H1 (cell line): ENCODE measurements at regions not wholly inside any gene's neighbourhood (a gene's known extent, or its start where the extent isn't known, plus 50 kb on each side); places are given as distances from the start of the nearest gene placed in this dataset.

Experiments
- CTCF ChIA-PET: fragments of 300-600 bp; sonication (Branson Sonifier 250); formaldehyde crosslinking; loops from one replicate; lab custom pipeline; 2021; ENCODE audit not compliant: partially characterized antibody; lab: Charles Lee
- POLR2A ChIA-PET: fragments of 300-600 bp; sonication (Branson Sonifier 250); formaldehyde crosslinking; loops from one replicate; lab custom pipeline; 2021; ENCODE audit warnings: inconsistent platforms; ENCODE audit not compliant: partially characterized antibody; lab: Charles Lee
- DNase-seq, 2 experiments: peaks; one replicate each; pipeline versions ENCODE4 v3.0.0 to v3.0.0-alpha.2; 2010 to 2022; ENCODE audit warnings: low spot score in 2 of 2, low read depth in 1 of 2, mixed read lengths in 1 of 2
- FAIRE-seq: peaks from 2 replicates; lab custom pipeline; 2011; peaks lifted over from hg19 to GRCh38; lab: Jason Lieb, UNC
- H2AFZ ChIP-seq: 2 replicates; pipeline ENCODE4 v1.8.1; 2012; ENCODE audit warnings: low read length, inconsistent platforms
- H2AK5ac ChIP-seq: 2 replicates; pipeline ENCODE4 v1.6.1; 2013; ENCODE audit warnings: low read depth, low read length
- H2BK120ac ChIP-seq: replicated peaks from 2 replicates; pipeline ENCODE3; 2013; ENCODE audit warnings: low read depth, low read length, inconsistent platforms
- H2BK12ac ChIP-seq: 2 replicates; pipeline ENCODE4 v1.6.1; 2013; ENCODE audit warnings: low read depth, low read length
- H2BK15ac ChIP-seq: 2 replicates; pipeline ENCODE4 v1.6.1; 2013; ENCODE audit warnings: low read length
- H2BK20ac ChIP-seq: 2 replicates; pipeline ENCODE4 v1.6.1; 2013; ENCODE audit warnings: low read length
- H2BK5ac ChIP-seq: 2 replicates; pipeline ENCODE4 v1.6.1; 2013; ENCODE audit warnings: low read depth, low read length
- H3K14ac ChIP-seq: 2 replicates; pipeline ENCODE4 v1.6.1; 2013; ENCODE audit warnings: inconsistent platforms; ENCODE audit not compliant: insufficient read length
- H3K18ac ChIP-seq: 2 replicates; pipeline ENCODE4 v1.6.1; 2013; ENCODE audit warnings: low read length; ENCODE audit errors: extremely low read depth
- H3K23ac ChIP-seq: 2 replicates; pipeline ENCODE4 v1.6.1; 2013; ENCODE audit warnings: inconsistent platforms; ENCODE audit not compliant: insufficient read length
- H3K23me2 ChIP-seq: 2 replicates; pipeline ENCODE4 v1.6.1; 2013; ENCODE audit warnings: low read depth, low read length
- H3K27ac ChIP-seq: 2 replicates; pipeline ENCODE4 v1.6.1; 2011; ENCODE audit warnings: low read depth, low read length, inconsistent platforms
- H3K27me3 ChIP-seq, 4 experiments: replicated peaks in 1 of 4; 1 replicate in 1 of 4; 2 replicates in 3 of 4; pipeline versions ENCODE4 v1.6.1 to v1.8.1; 2011 to 2013; ENCODE audit warnings: low read length in 3 of 4, mild to moderate bottlenecking in 3 of 4, inconsistent platforms in 2 of 4, mixed read lengths in 2 of 4, moderate library complexity in 1 of 4; ENCODE audit not compliant: control insufficient read depth in 3 of 4, insufficient read depth in 3 of 4; ENCODE audit errors: extremely low read depth in 1 of 4
- H3K36me3 ChIP-seq, 4 experiments: 2 replicates each; pipeline versions ENCODE4 v1.6.1 to v1.8.1; 2011 to 2013; ENCODE audit warnings: mild to moderate bottlenecking in 4 of 4, low read length in 3 of 4, moderate library complexity in 2 of 4, control low read depth in 1 of 4, inconsistent platforms in 1 of 4; ENCODE audit not compliant: insufficient read depth in 4 of 4, control insufficient read depth in 2 of 4
- H3K4ac ChIP-seq: replicated peaks from 2 replicates; pipeline ENCODE3; 2013; ENCODE audit warnings: low read length, low read depth, mixed read lengths, inconsistent platforms; ENCODE audit not compliant: insufficient read length
- H3K4me1 ChIP-seq, 4 experiments: replicated peaks in 1 of 4; 1 replicate in 1 of 4; 2 replicates in 3 of 4; pipeline versions ENCODE4 v1.6.1 to v1.8.1; 2011 to 2013; ENCODE audit warnings: low read length in 3 of 4, inconsistent platforms in 2 of 4, mixed read lengths in 1 of 4; ENCODE audit not compliant: insufficient read depth in 4 of 4, control insufficient read depth in 3 of 4
- H3K4me2 ChIP-seq, 2 experiments: 2 replicates each; pipeline versions ENCODE4 v1.6.1 to v1.8.1; 2011 to 2013; ENCODE audit warnings: low read depth in 2 of 2, low read length in 2 of 2, control low read depth in 1 of 2, inconsistent platforms in 1 of 2, mild to moderate bottlenecking in 1 of 2; ENCODE audit not compliant: insufficient read depth in 1 of 2
- H3K4me3 ChIP-seq, 4 experiments: fragments of 200-600, 300-600 bp in 1 of 4; sonication (generic), shearing (Covaris generic), sonication (Bioruptor Twin) in 1 of 4; 2 replicates each; pipeline versions ENCODE4 v1.5.1 to v1.8.1; 2011 to 2016; ENCODE audit warnings: low read length in 4 of 4, low read depth in 3 of 4, control low read depth in 2 of 4, inconsistent platforms in 2 of 4, mild to moderate bottlenecking in 2 of 4, mixed read lengths in 1 of 4, moderate library complexity in 1 of 4; ENCODE audit not compliant: insufficient read depth in 2 of 4; ENCODE audit errors: extremely low read depth in 1 of 4
- H3K56ac ChIP-seq: replicated peaks from 2 replicates; pipeline ENCODE3; 2013; ENCODE audit warnings: low read depth, mild to moderate bottlenecking, mixed read lengths, low read length, inconsistent platforms; ENCODE audit not compliant: insufficient read length
- H3K79me1 ChIP-seq: 2 replicates; pipeline ENCODE4 v1.6.1; 2013; ENCODE audit warnings: low read depth, low read length, control low read depth
- H3K79me2 ChIP-seq, 2 experiments: 2 replicates each; pipeline versions ENCODE4 v1.6.1 to v1.8.1; 2012 to 2013; ENCODE audit warnings: low read length in 2 of 2, mild to moderate bottlenecking in 2 of 2, inconsistent platforms in 1 of 2; ENCODE audit not compliant: insufficient read depth in 2 of 2, control insufficient read depth in 1 of 2
- H3K9ac ChIP-seq, 4 experiments: replicated peaks in 1 of 4; 1 replicate in 1 of 4; 2 replicates in 3 of 4; pipeline versions ENCODE4 v1.6.1 to v1.8.1; 2011 to 2013; ENCODE audit warnings: low read depth in 3 of 4, low read length in 3 of 4, control low read depth in 2 of 4, mild to moderate bottlenecking in 2 of 4, moderate library complexity in 2 of 4, inconsistent platforms in 1 of 4; ENCODE audit errors: extremely low read depth in 1 of 4
- H3K9me3 ChIP-seq, 2 experiments: 2 replicates each; pipeline versions ENCODE4 v1.6.1 to v1.8.1; 2012 to 2013; ENCODE audit warnings: mild to moderate bottlenecking in 2 of 2, moderate library complexity in 2 of 2, control low read depth in 1 of 2, inconsistent platforms in 1 of 2, low read depth in 1 of 2, low read length in 1 of 2, mixed read lengths in 1 of 2; ENCODE audit not compliant: insufficient read depth in 2 of 2
- H4K20me1 ChIP-seq, 2 experiments: replicated peaks in 1 of 2; 2 replicates each; pipeline versions ENCODE3 to v1.8.1; 2011 to 2013; ENCODE audit warnings: inconsistent platforms in 2 of 2, low read length in 2 of 2, mild to moderate bottlenecking in 1 of 2; ENCODE audit not compliant: insufficient read depth in 2 of 2, control insufficient read depth in 1 of 2
- H4K5ac ChIP-seq: 2 replicates; pipeline ENCODE4 v1.6.1; 2013; ENCODE audit warnings: low read length, low read depth, mixed read lengths, inconsistent platforms; ENCODE audit not compliant: insufficient read length
- H4K8ac ChIP-seq: 2 replicates; pipeline ENCODE4 v1.8.0; 2013; ENCODE audit warnings: mild to moderate bottlenecking, moderate library complexity, low read length, inconsistent platforms; ENCODE audit not compliant: insufficient read depth; ENCODE audit errors: extremely low read depth
- H4K91ac ChIP-seq: replicated peaks from 2 replicates; pipeline ENCODE3; 2013; ENCODE audit warnings: low read length, mixed read lengths, inconsistent platforms; ENCODE audit not compliant: insufficient read length
- BRCA1 ChIP-seq: IDR thresholded peaks from 2 replicates; pipeline ENCODE4 v1.6.1; 2012; ENCODE audit warnings: low read depth, low read length, improper control_type of control experiment
- CHD2 ChIP-seq: IDR thresholded peaks from 2 replicates; pipeline ENCODE4 v1.6.1; 2012; ENCODE audit warnings: low read length, improper control_type of control experiment
- E2F6 ChIP-seq: IDR thresholded peaks from 2 replicates; pipeline ENCODE4 v1.6.1; 2012; ENCODE audit warnings: inconsistent platforms
- JUND ChIP-seq: IDR thresholded peaks from 2 replicates; pipeline ENCODE4 v1.6.1; 2011; ENCODE audit warnings: mild to moderate bottlenecking, improper control_type of control experiment, low read length
- NRF1 ChIP-seq: IDR thresholded peaks from 2 replicates; pipeline ENCODE4 v1.6.1; 2011; ENCODE audit warnings: mild to moderate bottlenecking, low read depth, low read length, improper control_type of control experiment
- SIN3A ChIP-seq, 2 experiments: IDR thresholded peaks in 1 of 2; conservative IDR thresholded peaks in 1 of 2; 2 replicates each; pipeline ENCODE4 v1.6.1; 2011 to 2012; ENCODE audit warnings: low read length in 2 of 2, improper control_type of control experiment in 1 of 2, low read depth in 1 of 2, mild to moderate bottlenecking in 1 of 2
- SP4 ChIP-seq: IDR thresholded peaks from 2 replicates; pipeline ENCODE4 v1.6.1; 2012; ENCODE audit warnings: low read length, inconsistent platforms
- ZNF274 ChIP-seq: IDR thresholded peaks from 2 replicates; pipeline ENCODE4 v1.7.0; 2012; ENCODE audit warnings: low read length, borderline replicate concordance; ENCODE audit errors: extremely low read depth
- WGBS, 2 experiments: shearing (Covaris generic) in 1 of 2; methylation state at CpG; one replicate each; pipeline versions ENCODE4 v1.1.6 to v1.1.7; 2013 to 2015; ENCODE audit warnings: low lambda C conversion rate in 2 of 2, mixed read lengths in 2 of 2, inconsistent platforms in 1 of 2, low coverage in 1 of 2, missing lambda C conversion rate in 1 of 2; ENCODE audit not compliant: insufficient replicate concordance in 2 of 2, insufficient coverage in 1 of 2, insufficient read length in 1 of 2; ENCODE audit errors: extremely low coverage in 1 of 2, missing lambda C conversion rate in 1 of 2; 5-methylcytosine and 5-hydroxymethylcytosine counted together
- TF ChIP-seq, protein P1 (sequence below): IDR thresholded peaks from 2 replicates; pipeline ENCODE4 v1.6.1; 2012; ENCODE audit warnings: low read length, inconsistent platforms

- FAIRE-seq (no peak), DNase-seq (no peak)
- TF ChIP-seq SP4 (no peak), BRCA1 (no peak), SIN3A (conservative IDR thresholded peaks at IDR 0.05 in 1 of 2, IDR thresholded peaks at IDR 0.05 in 1 of 2; ENCODE audit: low read depth in 1 of 2, low read length in 2 of 2) (no peak), JUND (no peak), ZNF274 (no peak), NRF1 (no peak), CHD2 (no peak), E2F6 (no peak)
- TF ChIP-seq, protein P1, sequence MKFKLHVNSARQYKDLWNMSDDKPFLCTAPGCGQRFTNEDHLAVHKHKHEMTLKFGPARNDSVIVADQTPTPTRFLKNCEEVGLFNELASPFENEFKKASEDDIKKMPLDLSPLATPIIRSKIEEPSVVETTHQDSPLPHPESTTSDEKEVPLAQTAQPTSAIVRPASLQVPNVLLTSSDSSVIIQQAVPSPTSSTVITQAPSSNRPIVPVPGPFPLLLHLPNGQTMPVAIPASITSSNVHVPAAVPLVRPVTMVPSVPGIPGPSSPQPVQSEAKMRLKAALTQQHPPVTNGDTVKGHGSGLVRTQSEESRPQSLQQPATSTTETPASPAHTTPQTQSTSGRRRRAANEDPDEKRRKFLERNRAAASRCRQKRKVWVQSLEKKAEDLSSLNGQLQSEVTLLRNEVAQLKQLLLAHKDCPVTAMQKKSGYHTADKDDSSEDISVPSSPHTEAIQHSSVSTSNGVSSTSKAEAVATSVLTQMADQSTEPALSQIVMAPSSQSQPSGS: no peak
- no peaks in the 10 kb centered on the region for H3K36me3 ChIP-seq
- H3K23ac ChIP-seq: no peak overlapping the region
- no peak overlapping the region for H4K91ac ChIP-seq
- H3K4me1 ChIP-seq: peaks cover 0 to 3% (median 0%) of the 10 kb centered on the region in 4 experiments; a peak in 2 of 7 replicates
- ChIA-PET CTCF (no interaction called here), POLR2A (no interaction called here)
- WGBS, 2 experiments: 85% methylated on average over 6 of the region's 6 CpGs; no CpG with 5 or more reads in 1 of the 2 experiments
- H2BK20ac ChIP-seq: no peak overlapping the region
- no peaks in the 10 kb centered on the region for H3K79me2 ChIP-seq
- H3K14ac ChIP-seq: no peak overlapping the region
- H3K27ac ChIP-seq: no peak overlapping the region
- no peak overlapping the region for H3K18ac ChIP-seq
- H2AFZ ChIP-seq: no peak overlapping the region
- no peak overlapping the region for H2BK5ac ChIP-seq
- H3K23me2 ChIP-seq: no peaks in the 10 kb centered on the region; the same call in 1 of the 2 replicates
- no peak overlapping the region for H3K56ac ChIP-seq
- H4K8ac ChIP-seq: no peak overlapping the region
- H2BK120ac ChIP-seq: no peak overlapping the region
- no peak overlapping the region for H3K4ac ChIP-seq
- H3K4me2 ChIP-seq: no peak overlapping the region
- no peaks in the 10 kb centered on the region for H3K79me1 ChIP-seq
- no peaks in the 10 kb centered on the region for H3K27me3 ChIP-seq
- H2AK5ac ChIP-seq: no peak overlapping the region
- H2BK12ac ChIP-seq: no peak overlapping the region
- H2BK15ac ChIP-seq: no peak overlapping the region
- no peaks in the 10 kb centered on the region for H4K20me1 ChIP-seq
- H3K9me3 ChIP-seq: no peaks in the 10 kb centered on the region
- H3K9ac ChIP-seq: no peak overlapping the region
- H3K4me3 ChIP-seq: no peak overlapping the region
- no peak overlapping the region for H4K5ac ChIP-seq
Measured at GRCh38 chr2:184416146-184416913, 182.0 kb upstream of the ZNF804A start.
